ENCODE measurements at regions not wholly inside any gene's neighbourhood (a gene's known extent, or its start where the extent isn't known, plus 50 kb on each side); places are given as distances from the start of the nearest gene placed in this dataset.

- TF ChIP-seq CTCF (conservative IDR thresholded peaks at IDR 0.05; ENCODE audit: low read length) (no peak), EZH2phosphoT487 (IDR thresholded peaks at IDR 0.05; ENCODE audit: borderline replicate concordance, low read depth, low read length) (no peak)
Observed at GRCh38 chr18:47717257-47717656, 213.2 kb downstream of the SMAD2 start.
